ENCODE measurements at regions not wholly inside any gene's neighbourhood (a gene's known extent, or its start where the extent isn't known, plus 50 kb on each side); places are given as distances from the start of the nearest gene placed in this dataset.

DNA sequence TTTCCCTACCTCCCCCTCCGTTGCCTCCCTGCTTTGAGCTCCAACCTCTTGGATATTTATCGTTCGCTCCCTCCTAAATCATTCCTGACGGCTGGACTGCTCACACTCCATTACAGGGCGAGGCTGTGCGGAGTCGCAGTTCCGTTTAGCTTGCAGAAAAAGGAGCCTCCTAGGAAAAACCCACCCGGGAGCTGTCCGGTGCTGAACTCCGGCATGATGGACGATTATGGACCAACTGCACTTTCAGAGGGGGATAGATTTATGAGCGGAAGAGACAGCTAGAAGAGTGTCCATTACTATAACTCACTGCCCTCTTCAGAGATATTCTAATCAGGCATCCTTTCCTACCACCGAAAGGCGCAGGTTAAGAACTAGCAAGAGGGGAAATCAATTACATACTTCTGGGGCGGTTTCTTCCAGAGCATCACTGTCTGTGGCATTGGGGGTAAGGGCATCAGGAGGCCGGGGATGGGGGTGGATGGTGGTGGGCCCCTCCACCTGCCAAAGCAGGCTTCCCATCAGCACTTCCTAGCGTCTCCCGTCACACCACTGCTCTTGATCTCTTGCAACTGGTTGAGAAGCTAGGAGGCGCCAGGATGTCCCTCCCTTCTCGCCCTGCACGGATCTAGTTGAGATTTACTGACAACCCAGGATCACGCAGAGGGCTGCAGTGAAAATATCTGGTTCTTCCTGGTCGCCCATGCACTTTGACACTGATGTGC, 251.2 kb downstream of the ENGASE start:
- TF ChIP-seq, protein P1, sequence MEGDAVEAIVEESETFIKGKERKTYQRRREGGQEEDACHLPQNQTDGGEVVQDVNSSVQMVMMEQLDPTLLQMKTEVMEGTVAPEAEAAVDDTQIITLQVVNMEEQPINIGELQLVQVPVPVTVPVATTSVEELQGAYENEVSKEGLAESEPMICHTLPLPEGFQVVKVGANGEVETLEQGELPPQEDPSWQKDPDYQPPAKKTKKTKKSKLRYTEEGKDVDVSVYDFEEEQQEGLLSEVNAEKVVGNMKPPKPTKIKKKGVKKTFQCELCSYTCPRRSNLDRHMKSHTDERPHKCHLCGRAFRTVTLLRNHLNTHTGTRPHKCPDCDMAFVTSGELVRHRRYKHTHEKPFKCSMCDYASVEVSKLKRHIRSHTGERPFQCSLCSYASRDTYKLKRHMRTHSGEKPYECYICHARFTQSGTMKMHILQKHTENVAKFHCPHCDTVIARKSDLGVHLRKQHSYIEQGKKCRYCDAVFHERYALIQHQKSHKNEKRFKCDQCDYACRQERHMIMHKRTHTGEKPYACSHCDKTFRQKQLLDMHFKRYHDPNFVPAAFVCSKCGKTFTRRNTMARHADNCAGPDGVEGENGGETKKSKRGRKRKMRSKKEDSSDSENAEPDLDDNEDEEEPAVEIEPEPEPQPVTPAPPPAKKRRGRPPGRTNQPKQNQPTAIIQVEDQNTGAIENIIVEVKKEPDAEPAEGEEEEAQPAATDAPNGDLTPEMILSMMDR (IDR thresholded peaks at IDR 0.05): no peak
- TF ChIP-seq HDAC2 (IDR thresholded peaks at IDR 0.05): no peak
- TF ChIP-seq RAD21 (conservative IDR thresholded peaks at IDR 0.05 in 1 of 2, IDR thresholded peaks at IDR 0.05 in 1 of 2): no peak
- TF ChIP-seq NFE2L2 (conservative IDR thresholded peaks at IDR 0.05; ENCODE audit: low read length): no peak
- no peak for TF ChIP-seq CBX2 (IDR thresholded peaks at IDR 0.05; ENCODE audit: borderline replicate concordance, low read depth)
- no peak for TF ChIP-seq HOXA7 (CRISPR knock-in tag; IDR thresholded peaks at IDR 0.05)
- TF ChIP-seq, protein P2, sequence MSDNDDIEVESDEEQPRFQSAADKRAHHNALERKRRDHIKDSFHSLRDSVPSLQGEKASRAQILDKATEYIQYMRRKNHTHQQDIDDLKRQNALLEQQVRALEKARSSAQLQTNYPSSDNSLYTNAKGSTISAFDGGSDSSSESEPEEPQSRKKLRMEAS (IDR thresholded peaks at IDR 0.05): no peak
- TF ChIP-seq POLR2A (IDR thresholded peaks at IDR 0.05; ENCODE audit: low read length): no peak
- no peak for TF ChIP-seq MAZ (IDR thresholded peaks at IDR 0.05; ENCODE audit: borderline replicate concordance, low read depth, low read length)
- peak; percentile 6 for TF ChIP-seq MAFK (IDR thresholded peaks at IDR 0.05; ENCODE audit: partially characterized antibody)

Data from A549 (cell line).